Activated CD8-positive, alpha-beta T cell treated with anti-CD3 and anti-CD28 coated beads for 36 hours (primary cell): ENCODE measurements at regions not wholly inside any gene's neighbourhood (a gene's known extent, or its start where the extent isn't known, plus 50 kb on each side); places are given as distances from the start of the nearest gene placed in this dataset.

Source experiments
- ATAC-seq: fragments of 200-7000 bp; cut with Tn5 transposase; one replicate; pipeline ENCODE4 v1.10.0; 2021; ENCODE audit warnings: mild to moderate bottlenecking, moderate library complexity
- CTCF ChIA-PET: fragments of 350-600 bp; sonication (Branson Sonifier 250); formaldehyde crosslinking; loops from one replicate; lab custom pipeline; 2021; ENCODE audit warnings: antibody characterized with exemption; lab: Charles Lee
- POLR2A ChIA-PET: fragments of 350-600 bp; sonication (Branson Sonifier 250); formaldehyde crosslinking; loops from one replicate; lab custom pipeline; 2021; ENCODE audit warnings: antibody characterized with exemption; lab: Charles Lee
- DNase-seq: peaks from one replicate; pipeline ENCODE4 v3.0.0-alpha.2; 2020
- H3K27ac Mint-ChIP-seq: one replicate; pipeline ENCODE4 v1.8.0; 2021; ENCODE audit warnings: mild to moderate bottlenecking, mixed read lengths
- H3K27me3 Mint-ChIP-seq: one replicate; pipeline ENCODE4 v1.8.0; 2021; ENCODE audit warnings: mixed read lengths
- H3K36me3 Mint-ChIP-seq: one replicate; pipeline ENCODE4 v1.8.0; 2021; ENCODE audit warnings: low read depth, mixed read lengths
- H3K4me1 Mint-ChIP-seq: one replicate; pipeline ENCODE4 v1.8.0; 2021; ENCODE audit warnings: low read depth, mixed read lengths
- H3K4me3 Mint-ChIP-seq: one replicate; pipeline ENCODE4 v1.8.0; 2021; ENCODE audit warnings: mild to moderate bottlenecking, moderate library complexity, mixed read lengths
- H3K9me3 Mint-ChIP-seq: one replicate; pipeline ENCODE4 v1.8.0; 2021; ENCODE audit warnings: mixed read lengths
- intact Hi-C: fragments of 100-400 bp; cut with micrococcal nuclease; formaldehyde crosslinking; loops from one replicate; pipeline ENCODE4 v1.10.0; 2022
- TF ChIP-seq, protein P1 (sequence below): fragments of 200-600 bp; IDR thresholded peaks from one replicate; pipeline ENCODE4 v1.8.0; 2022; ENCODE audit warnings: antibody characterized with exemption, mild to moderate bottlenecking

DNA sequence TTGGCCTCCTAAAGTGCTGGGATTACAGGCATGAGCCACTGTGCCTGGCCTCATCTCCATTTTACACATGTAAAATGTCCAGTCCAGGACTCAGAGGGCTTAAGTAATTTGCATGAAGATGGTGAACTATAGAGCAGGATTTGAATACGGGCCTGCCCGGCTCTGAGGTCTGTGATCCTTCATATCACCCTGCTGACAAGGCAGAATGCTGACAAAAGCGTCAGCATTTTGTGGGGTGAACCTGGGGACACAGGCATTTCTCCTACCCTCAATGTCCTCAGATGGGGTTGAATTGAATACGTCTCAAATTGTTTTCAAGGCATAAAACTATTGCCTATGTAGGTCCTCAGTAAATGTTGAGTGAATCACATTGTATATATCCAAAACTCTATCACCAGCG lies 57.2 kb upstream of the GATA6 start:
- CTCF ChIA-PET, result no interaction called here
- TF ChIP-seq, protein P1, sequence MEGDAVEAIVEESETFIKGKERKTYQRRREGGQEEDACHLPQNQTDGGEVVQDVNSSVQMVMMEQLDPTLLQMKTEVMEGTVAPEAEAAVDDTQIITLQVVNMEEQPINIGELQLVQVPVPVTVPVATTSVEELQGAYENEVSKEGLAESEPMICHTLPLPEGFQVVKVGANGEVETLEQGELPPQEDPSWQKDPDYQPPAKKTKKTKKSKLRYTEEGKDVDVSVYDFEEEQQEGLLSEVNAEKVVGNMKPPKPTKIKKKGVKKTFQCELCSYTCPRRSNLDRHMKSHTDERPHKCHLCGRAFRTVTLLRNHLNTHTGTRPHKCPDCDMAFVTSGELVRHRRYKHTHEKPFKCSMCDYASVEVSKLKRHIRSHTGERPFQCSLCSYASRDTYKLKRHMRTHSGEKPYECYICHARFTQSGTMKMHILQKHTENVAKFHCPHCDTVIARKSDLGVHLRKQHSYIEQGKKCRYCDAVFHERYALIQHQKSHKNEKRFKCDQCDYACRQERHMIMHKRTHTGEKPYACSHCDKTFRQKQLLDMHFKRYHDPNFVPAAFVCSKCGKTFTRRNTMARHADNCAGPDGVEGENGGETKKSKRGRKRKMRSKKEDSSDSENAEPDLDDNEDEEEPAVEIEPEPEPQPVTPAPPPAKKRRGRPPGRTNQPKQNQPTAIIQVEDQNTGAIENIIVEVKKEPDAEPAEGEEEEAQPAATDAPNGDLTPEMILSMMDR, result no peak
- no peak overlapping the region for H3K4me3 Mint-ChIP-seq
- H3K27ac Mint-ChIP-seq, result no peak overlapping the region
- H3K36me3 Mint-ChIP-seq, result no peaks in the 10 kb centered on the region
- no peaks in the 10 kb centered on the region for H3K4me1 Mint-ChIP-seq
- no peaks in the 10 kb centered on the region for H3K27me3 Mint-ChIP-seq
- POLR2A ChIA-PET, result no interaction called here
- intact Hi-C loops, result no loop called here
- no peaks in the 10 kb centered on the region for H3K9me3 Mint-ChIP-seq
- DNase-seq (no peak), ATAC-seq (no peak)

DNA sequence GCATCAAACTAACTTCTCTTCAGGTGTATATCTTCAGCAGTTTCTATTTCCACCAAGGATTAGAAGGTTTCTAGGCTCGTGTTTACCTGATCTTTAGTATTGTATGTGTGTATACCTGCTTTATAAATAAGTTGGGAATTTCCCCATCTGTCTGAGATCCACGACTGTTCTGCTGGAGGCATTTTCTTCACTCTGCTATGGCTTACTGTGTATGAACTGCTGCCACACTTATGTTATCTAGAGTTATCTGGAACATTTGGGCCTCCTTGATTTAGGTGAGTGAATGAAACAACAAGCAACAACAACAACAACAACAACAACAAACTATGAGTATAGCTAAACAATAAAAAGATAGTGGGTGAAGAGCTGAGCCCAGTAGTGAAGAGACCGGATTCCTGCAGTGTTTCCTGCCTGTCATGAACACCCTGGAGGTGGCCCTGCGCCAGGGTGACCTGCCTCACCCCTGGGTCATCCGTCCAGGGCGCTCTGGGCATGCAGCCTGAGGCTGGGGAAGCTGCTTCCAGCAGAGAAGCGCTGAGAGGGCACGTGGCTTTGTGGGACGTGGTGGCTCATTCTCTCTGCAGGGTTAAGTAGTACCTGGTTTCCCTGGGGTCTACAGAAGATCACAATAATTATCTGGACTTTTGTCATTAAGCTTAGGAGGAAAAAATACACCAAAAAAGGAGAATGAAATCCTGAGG lies 56.1 kb upstream of the GATA6 start:
- Mint-ChIP-seq H3K4me3 (no peak overlapping the region), H3K36me3 (no peaks in the 10 kb centered on the region), H3K27ac (no peak overlapping the region), H3K27me3 (no peaks in the 10 kb centered on the region), H3K4me1 (no peaks in the 10 kb centered on the region), H3K9me3 (no peaks in the 10 kb centered on the region)
- POLR2A ChIA-PET, result no interaction called here
- ATAC-seq (no peak), DNase-seq (no peak)
- TF ChIP-seq, protein P1, result no peak
- intact Hi-C loops, result no loop called here
- CTCF ChIA-PET, result no interaction called here

DNA sequence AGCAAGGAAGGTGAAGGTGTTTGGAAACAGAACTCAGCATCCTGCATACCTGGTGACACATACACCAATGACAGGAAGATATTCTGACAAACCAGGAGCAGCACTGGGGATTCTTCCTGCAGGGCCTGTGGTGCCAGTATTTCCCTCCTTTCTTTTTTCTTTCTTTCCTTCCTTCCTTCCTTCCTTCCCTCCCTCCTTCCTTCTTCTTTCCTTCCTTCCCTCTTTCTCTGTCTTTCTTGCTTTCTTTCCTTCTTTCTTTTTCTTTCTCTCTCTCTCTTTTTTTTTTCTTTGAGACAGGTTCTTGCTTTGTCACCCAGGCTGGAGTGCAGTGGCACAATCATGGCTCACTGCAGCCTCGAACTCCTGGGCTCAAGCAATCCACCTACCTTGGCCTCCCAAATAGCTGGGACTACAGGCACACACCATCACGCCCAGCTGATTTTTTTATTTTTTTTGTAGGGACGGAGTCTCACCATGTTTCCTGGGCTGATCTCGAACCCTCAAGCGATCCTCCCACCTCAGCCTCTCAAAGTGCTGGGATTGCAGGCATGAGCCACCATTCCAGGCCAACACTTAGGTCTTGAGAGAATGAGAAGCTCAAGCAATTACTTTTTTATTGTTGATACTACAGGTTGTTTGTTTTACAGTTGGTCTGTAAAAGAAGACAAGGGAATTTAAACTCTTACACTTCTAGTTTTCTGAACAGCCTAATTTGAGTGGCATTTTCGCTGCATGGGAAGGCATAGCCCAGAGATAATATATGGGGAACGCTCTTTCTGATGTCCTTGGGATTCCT lies 54.7 kb upstream of the GATA6 start:
- TF ChIP-seq, protein P1, result no peak
- H3K9me3 Mint-ChIP-seq, result no peaks in the 10 kb centered on the region
- ATAC-seq (no peak), DNase-seq (no peak)
- H3K27ac Mint-ChIP-seq, result no peak overlapping the region
- ChIA-PET POLR2A (no interaction called here), CTCF (no interaction called here)
- intact Hi-C loops, result no loop called here
- H3K36me3 Mint-ChIP-seq, result no peaks in the 10 kb centered on the region
- H3K27me3 Mint-ChIP-seq, result no peaks in the 10 kb centered on the region
- H3K4me3 Mint-ChIP-seq, result no peak overlapping the region
- H3K4me1 Mint-ChIP-seq, result no peaks in the 10 kb centered on the region

DNA sequence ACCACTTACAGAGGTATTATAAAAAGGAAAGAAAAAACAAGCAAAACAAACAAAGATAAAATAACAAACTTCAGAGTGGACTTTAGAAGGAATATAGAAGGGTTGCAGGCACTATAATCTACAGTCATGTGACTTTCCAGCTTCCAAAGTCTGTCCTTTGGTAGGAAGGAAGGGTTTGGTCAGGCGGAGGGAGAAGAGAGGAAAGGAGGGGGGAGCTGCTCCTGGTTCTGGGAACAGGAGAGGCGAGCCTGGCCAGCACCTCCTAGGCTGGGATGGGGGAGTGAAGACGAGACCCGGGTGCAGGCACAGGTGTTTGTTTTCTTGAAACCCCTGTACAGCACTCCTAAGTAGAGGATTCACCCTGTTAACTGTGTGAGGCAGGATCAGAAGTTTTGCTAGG lies 53.8 kb upstream of the GATA6 start:
- CTCF ChIA-PET, result no interaction called here
- DNase-seq (no peak), ATAC-seq (no peak)
- H3K27ac Mint-ChIP-seq, result no peak overlapping the region
- H3K36me3 Mint-ChIP-seq, result no peaks in the 10 kb centered on the region
- H3K27me3 Mint-ChIP-seq, result peaks cover 2% of the 10 kb centered on the region
- H3K9me3 Mint-ChIP-seq, result no peaks in the 10 kb centered on the region
- no peak overlapping the region for H3K4me3 Mint-ChIP-seq
- intact Hi-C loops, result no loop called here
- TF ChIP-seq, protein P1, result no peak
- H3K4me1 Mint-ChIP-seq, result no peaks in the 10 kb centered on the region
- POLR2A ChIA-PET, result no interaction called here
